ENCODE measurements at regions not wholly inside any gene's neighbourhood (a gene's known extent, or its start where the extent isn't known, plus 50 kb on each side); places are given as distances from the start of the nearest gene placed in this dataset.

- no peak for TF ChIP-seq EZH2 (IDR thresholded peaks at IDR 0.05)
- TF ChIP-seq POLR2AphosphoS5 (IDR thresholded peaks at IDR 0.05; ENCODE audit: borderline replicate concordance, low read depth, low read length), result no peak
- no peak for TF ChIP-seq FOXP2 (optimal IDR thresholded peaks at IDR 0.05; ENCODE audit: control extremely low read depth, extremely low read length, insufficient read depth)
Observed at GRCh38 chr2:205913668-205914067, 172.3 kb downstream of the INO80D start.

All from SK-N-MC (cell line).